ENCODE measurements at regions not wholly inside any gene's neighbourhood (a gene's known extent, or its start where the extent isn't known, plus 50 kb on each side); places are given as distances from the start of the nearest gene placed in this dataset.

- TF ChIP-seq, protein P1, sequence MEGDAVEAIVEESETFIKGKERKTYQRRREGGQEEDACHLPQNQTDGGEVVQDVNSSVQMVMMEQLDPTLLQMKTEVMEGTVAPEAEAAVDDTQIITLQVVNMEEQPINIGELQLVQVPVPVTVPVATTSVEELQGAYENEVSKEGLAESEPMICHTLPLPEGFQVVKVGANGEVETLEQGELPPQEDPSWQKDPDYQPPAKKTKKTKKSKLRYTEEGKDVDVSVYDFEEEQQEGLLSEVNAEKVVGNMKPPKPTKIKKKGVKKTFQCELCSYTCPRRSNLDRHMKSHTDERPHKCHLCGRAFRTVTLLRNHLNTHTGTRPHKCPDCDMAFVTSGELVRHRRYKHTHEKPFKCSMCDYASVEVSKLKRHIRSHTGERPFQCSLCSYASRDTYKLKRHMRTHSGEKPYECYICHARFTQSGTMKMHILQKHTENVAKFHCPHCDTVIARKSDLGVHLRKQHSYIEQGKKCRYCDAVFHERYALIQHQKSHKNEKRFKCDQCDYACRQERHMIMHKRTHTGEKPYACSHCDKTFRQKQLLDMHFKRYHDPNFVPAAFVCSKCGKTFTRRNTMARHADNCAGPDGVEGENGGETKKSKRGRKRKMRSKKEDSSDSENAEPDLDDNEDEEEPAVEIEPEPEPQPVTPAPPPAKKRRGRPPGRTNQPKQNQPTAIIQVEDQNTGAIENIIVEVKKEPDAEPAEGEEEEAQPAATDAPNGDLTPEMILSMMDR (IDR thresholded peaks at IDR 0.05; ENCODE audit: control extremely low read depth in 1 of 3, insufficient read depth in 1 of 3, low read depth in 1 of 3, low read length in 3 of 3) = no peak
- TF ChIP-seq YY1 (IDR thresholded peaks at IDR 0.05; ENCODE audit: low read depth, low read length) (no peak), POLR2A (IDR thresholded peaks at IDR 0.05; ENCODE audit: control extremely low read depth in 1 of 2, low read depth in 2 of 2, low read length in 2 of 2) (no peak), SP4 (IDR thresholded peaks at IDR 0.05; ENCODE audit: low read length) (no peak), MAX (IDR thresholded peaks at IDR 0.05) (no peak), CREB1 (IDR thresholded peaks at IDR 0.05) (no peak), ZNF274 (IDR thresholded peaks at IDR 0.05; ENCODE audit: borderline replicate concordance, extremely low read depth, low read length) (no peak)
- TF ChIP-seq, protein P2, sequence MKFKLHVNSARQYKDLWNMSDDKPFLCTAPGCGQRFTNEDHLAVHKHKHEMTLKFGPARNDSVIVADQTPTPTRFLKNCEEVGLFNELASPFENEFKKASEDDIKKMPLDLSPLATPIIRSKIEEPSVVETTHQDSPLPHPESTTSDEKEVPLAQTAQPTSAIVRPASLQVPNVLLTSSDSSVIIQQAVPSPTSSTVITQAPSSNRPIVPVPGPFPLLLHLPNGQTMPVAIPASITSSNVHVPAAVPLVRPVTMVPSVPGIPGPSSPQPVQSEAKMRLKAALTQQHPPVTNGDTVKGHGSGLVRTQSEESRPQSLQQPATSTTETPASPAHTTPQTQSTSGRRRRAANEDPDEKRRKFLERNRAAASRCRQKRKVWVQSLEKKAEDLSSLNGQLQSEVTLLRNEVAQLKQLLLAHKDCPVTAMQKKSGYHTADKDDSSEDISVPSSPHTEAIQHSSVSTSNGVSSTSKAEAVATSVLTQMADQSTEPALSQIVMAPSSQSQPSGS (IDR thresholded peaks at IDR 0.05; ENCODE audit: low read length) = no peak
These were observed 86.1 kb upstream of the SEPTIN5 start for GRCh38 chr22:19628038-19628776.

Data from H1 (cell line).